A549 (cell line): ENCODE measurements at regions not wholly inside any gene's neighbourhood (a gene's known extent, or its start where the extent isn't known, plus 50 kb on each side); places are given as distances from the start of the nearest gene placed in this dataset.
"Not testable (repeated sequence)": the region's sequence is repeated elsewhere in the genome, so short reads cannot be mapped to it uniquely, and the experiment has no call there.

ENCODE experiments used
- ATAC-seq, 2 experiments: fragments of 200-7000 bp in 1 of 2; fragments of >200 bp in 1 of 2; cut with Nextera tagmentation in 1 of 2; cut with Tn5 transposase in 1 of 2; 3 replicates each; pipeline versions ENCODE4 v1.8.0 to v1.9.1; 2018 to 2020; ENCODE audit warnings: mild to moderate bottlenecking in 1 of 2, moderate library complexity in 1 of 2
- CTCF ChIA-PET: fragments of 300-600 bp; sonication (Branson Sonifier 250); formaldehyde crosslinking; extraction: SDS; loops from one replicate; lab custom pipeline; 2021; ENCODE audit warnings: antibody characterized with exemption, inconsistent platforms; lab: Yijun Ruan, JAX
- POLR2A ChIA-PET: fragments of 350-600 bp; formaldehyde crosslinking; extraction: SDS; loops from one replicate; lab custom pipeline; 2021; ENCODE audit warnings: antibody characterized with exemption, inconsistent platforms; lab: Yijun Ruan, JAX
- DNase-seq, 2 experiments: peaks; one replicate each; pipeline versions ENCODE4 v3.0.0 to v3.0.0-alpha.2; 2011 to 2016; ENCODE audit warnings: low read depth in 1 of 2, low spot score in 1 of 2
- FAIRE-seq: peaks from 2 replicates; lab custom pipeline; 2011; peaks lifted over from hg19 to GRCh38; lab: Jason Lieb, UNC
- H3K27ac ChIP-seq, 2 experiments: fragments of >200 bp; sonication (Bioruptor Twin); formaldehyde crosslinking; 3 replicates each; pipeline ENCODE4 v1.5.1; 2016 to 2017
- H3K4me1 ChIP-seq: fragments of >200 bp; sonication (Bioruptor Twin); formaldehyde crosslinking; 3 replicates; pipeline ENCODE4 v1.6.1; 2016
- H3K4me2 ChIP-seq: fragments of >200 bp; sonication (Bioruptor Twin); formaldehyde crosslinking; 3 replicates; pipeline ENCODE4 v1.6.1; 2016
- H3K4me3 ChIP-seq: fragments of >200 bp; sonication (Bioruptor Twin); formaldehyde crosslinking; 3 replicates; pipeline ENCODE4 v1.5.1; 2016
- H3K9me3 ChIP-seq: fragments of >200 bp; sonication (Bioruptor Twin); formaldehyde crosslinking; 3 replicates; pipeline ENCODE4 v1.6.1; 2016
- BCL3 ChIP-seq: fragments of >200 bp; sonication (Bioruptor Twin); formaldehyde crosslinking; IDR thresholded peaks from 3 replicates; pipeline ENCODE4 v1.6.1; 2016
- CBX2 ChIP-seq: fragments of 200-600 bp; sonication (generic); IDR thresholded peaks from 2 replicates; pipeline ENCODE4 v1.6.1; 2016; ENCODE audit warnings: low read depth, mild to moderate bottlenecking, borderline replicate concordance
- CEBPB ChIP-seq, 2 experiments: fragments of >200 bp in 1 of 2; sonication (Bioruptor Twin) in 1 of 2; formaldehyde crosslinking in 1 of 2; IDR thresholded peaks; 2 replicates each; pipeline ENCODE4 v1.6.1; 2012 to 2016
- EHMT2 ChIP-seq: fragments of 200-600 bp; sonication (generic); IDR thresholded peaks from 2 replicates; pipeline ENCODE4 v1.6.1; 2016; ENCODE audit warnings: antibody characterized with exemption, low read depth, mild to moderate bottlenecking, moderate library complexity
- ELK1 ChIP-seq: fragments of 150-350 bp; IDR thresholded peaks from 2 replicates; pipeline ENCODE4 v1.6.1; 2014; ENCODE audit warnings: low read depth, mild to moderate bottlenecking, low read length
- FOSB ChIP-seq: fragments of 250-450 bp; sonication (Bioruptor Pico); IDR thresholded peaks from 2 replicates; pipeline ENCODE4 v1.5.0; 2020; ENCODE audit warnings: mild to moderate bottlenecking, moderate library complexity
- GATA3 ChIP-seq: IDR thresholded peaks from 2 replicates; pipeline ENCODE4 v1.6.1; 2012; ENCODE audit warnings: borderline replicate concordance
- HEYL ChIP-seq: fragments of 250-450 bp; sonication (Bioruptor Pico); IDR thresholded peaks from 2 replicates; pipeline ENCODE4 v1.8.0; 2021; ENCODE audit warnings: mild to moderate bottlenecking, moderate library complexity
- MAFK ChIP-seq: fragments of 450-650 bp; IDR thresholded peaks from 2 replicates; pipeline ENCODE4 v1.6.1; 2014; ENCODE audit not compliant: partially characterized antibody
- PHF8 ChIP-seq: fragments of 200-600 bp; sonication (generic); IDR thresholded peaks from 2 replicates; pipeline ENCODE4 v1.6.1; 2016; ENCODE audit warnings: low read depth, mild to moderate bottlenecking, antibody characterized with exemption, moderate library complexity, borderline replicate concordance
- REST ChIP-seq: fragments of 200-600 bp; sonication (generic); IDR thresholded peaks from 2 replicates; pipeline ENCODE4 v1.6.1; 2016; ENCODE audit warnings: antibody characterized with exemption, mild to moderate bottlenecking, moderate library complexity
- TFCP2L1 ChIP-seq: fragments of 250-450 bp; sonication (Bioruptor Pico); IDR thresholded peaks from 2 replicates; pipeline ENCODE4 v1.5.0; 2021; ENCODE audit warnings: mild to moderate bottlenecking
- WGBS: methylation state at CpG from one replicate; pipeline ENCODE4 v1.1.6; 2017; ENCODE audit errors: missing lambda C conversion rate; 5-methylcytosine and 5-hydroxymethylcytosine counted together

- ChIA-PET CTCF (no interaction called here), POLR2A (no interaction called here)
- FAIRE-seq = no peak
- no peak overlapping the region for H3K4me3 ChIP-seq
- ATAC-seq = no peak
- TF ChIP-seq TFCP2L1 (CRISPR knock-in tag) = no peak
- TF ChIP-seq MAFK = no peak
- TF ChIP-seq EHMT2 = no peak
- no peak for TF ChIP-seq FOSB (CRISPR knock-in tag)
- TF ChIP-seq BCL3 = no peak
- TF ChIP-seq HEYL (CRISPR knock-in tag) = no peak
- H3K4me1 ChIP-seq = no peaks in the 10 kb centered on the region
- 0 out of 3 replicates have a peak, but pooled peaks cover 3% of the 10 kb centered on the region for H3K9me3 ChIP-seq
- H3K27ac ChIP-seq = no peak overlapping the region
- DNase-seq = no peak
- H3K4me2 ChIP-seq = no peak overlapping the region
- 4% methylated on average over 2 of the region's 2 CpGs for WGBS
Measured at GRCh38 chr11:24267014-24267413, 229.8 kb upstream of the LUZP2 start.

- TF ChIP-seq PHF8 (no peak), ELK1 (no peak), CBX2 (no peak)
- TF ChIP-seq, all 56 proteins: peak for 0
- H3K27ac ChIP-seq = no peak overlapping the region
- FAIRE-seq = no peak
- POLR2A ChIA-PET = no interaction called here
- 52% methylated on average over 2 of the region's 2 CpGs for WGBS
- H3K4me2 ChIP-seq = no peak overlapping the region
- H3K9me3 ChIP-seq = 0 out of 3 replicates have a peak, but pooled peaks cover 3% of the 10 kb centered on the region
- no peak for ATAC-seq
- DNase-seq = no peak
- CTCF ChIA-PET = no interaction called here
- H3K4me1 ChIP-seq = no peaks in the 10 kb centered on the region
- no peak overlapping the region for H3K4me3 ChIP-seq
Measured at GRCh38 chr11:24271798-24272197, 225.1 kb upstream of the LUZP2 start.

- 70% methylated on average over 14 of the region's 25 CpGs for WGBS
- CTCF ChIA-PET = not testable (repeated sequence)
Measured at GRCh38 chr11:24274214-24274781, 222.6 kb upstream of the LUZP2 start.

GRCh38 chr11:24286238-24286637 is 210.6 kb upstream of the LUZP2 start:
- no peak overlapping the region for H3K27ac ChIP-seq
- ChIA-PET POLR2A (no interaction called here), CTCF (no interaction called here)
- DNase-seq (no peak), FAIRE-seq (no peak), ATAC-seq (no peak)
- no peaks in the 10 kb centered on the region for H3K4me1 ChIP-seq
- TF ChIP-seq GATA3 (no peak), CEBPB (IDR thresholded peaks at IDR 0.05) (no peak), REST (no peak)
- WGBS = 2% methylated on average over 3 of the region's 3 CpGs
- H3K9me3 ChIP-seq = no peaks in the 10 kb centered on the region
- no peak overlapping the region for H3K4me3 ChIP-seq
- H3K4me2 ChIP-seq = no peak overlapping the region

More at GRCh38 chr11:24274214-24274781, 222.6 kb upstream of the LUZP2 start:
- H3K9me3 ChIP-seq, H3K4me1 ChIP-seq, H3K4me2 ChIP-seq, ATAC-seq, H3K27ac ChIP-seq, FAIRE-seq, H3K4me3 ChIP-seq, POLR2A ChIA-PET, DNase-seq: not testable (repeated sequence)
